ENCODE measurements at regions not wholly inside any gene's neighbourhood (a gene's known extent, or its start where the extent isn't known, plus 50 kb on each side); places are given as distances from the start of the nearest gene placed in this dataset.

DNA sequence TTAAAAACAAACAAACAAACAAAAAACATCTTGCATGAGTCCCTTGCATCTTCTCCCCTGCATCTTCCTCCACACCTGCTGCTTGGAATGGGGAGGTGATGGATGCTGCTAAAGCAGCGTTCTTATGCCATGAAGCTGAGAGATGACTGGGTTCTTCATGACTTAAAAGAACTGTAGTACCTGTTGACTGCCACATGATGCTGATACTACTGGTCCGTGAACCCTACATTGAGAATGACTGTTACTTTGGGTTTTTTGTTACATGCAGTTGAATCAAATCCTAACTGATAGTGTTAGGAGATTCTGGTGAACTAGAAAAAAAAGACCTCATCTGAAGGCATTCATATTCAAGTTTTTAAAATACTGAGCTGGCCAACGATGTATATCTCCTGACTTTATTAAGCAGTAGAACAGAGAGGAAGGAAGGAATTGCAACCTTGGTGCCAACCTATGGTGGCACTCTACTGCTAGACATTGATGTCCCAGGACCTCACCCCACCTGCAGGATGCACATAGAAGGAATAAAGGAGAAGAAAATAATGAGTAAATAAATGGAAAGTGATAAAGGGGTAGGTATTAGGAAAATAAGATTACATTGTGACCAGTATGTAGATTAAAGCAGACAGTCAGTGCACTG, 63.2 kb upstream of the SPAG16 start:
- H3K27ac ChIP-seq: no peak overlapping the region
- 92% methylated on average over 3 of the region's 3 CpGs for WGBS
- no peak for DNase-seq (ENCODE audit: low spot score in 2 of 2)

GRCh38 chr2:213221957-213222356, 62.3 kb upstream of the SPAG16 start:
- no peaks in the 10 kb centered on the region for H3K27me3 ChIP-seq
- WGBS: 57% methylated on average over 2 of the region's 2 CpGs
- H3K9me3 ChIP-seq: no peaks in the 10 kb centered on the region
- no peaks in the 10 kb centered on the region for H3K36me3 ChIP-seq
- DNase-seq (ENCODE audit: low spot score in 2 of 2): no peak
- no peak overlapping the region for H3K4me3 ChIP-seq
- no peak for TF ChIP-seq EP300 (IDR thresholded peaks at IDR 0.05)
- TF ChIP-seq POLR2A (IDR thresholded peaks at IDR 0.05): no peak
- no peak for TF ChIP-seq CTCF (IDR thresholded peaks at IDR 0.05)
- TF ChIP-seq POLR2AphosphoS5 (IDR thresholded peaks at IDR 0.05): no peak
- H3K4me1 ChIP-seq: peaks cover 5% of the 10 kb centered on the region
- H3K27ac ChIP-seq: no peak overlapping the region

More for the DNA sequence above, 63.2 kb upstream of the SPAG16 start:
- H3K4me1 ChIP-seq: peaks cover 7% of the 10 kb centered on the region
- TF ChIP-seq POLR2A (IDR thresholded peaks at IDR 0.05) (no peak), POLR2AphosphoS5 (IDR thresholded peaks at IDR 0.05) (no peak), CTCF (IDR thresholded peaks at IDR 0.05) (no peak), EP300 (IDR thresholded peaks at IDR 0.05) (no peak)
- no peaks in the 10 kb centered on the region for H3K27me3 ChIP-seq
- H3K4me3 ChIP-seq: no peak overlapping the region
- no peaks in the 10 kb centered on the region for H3K9me3 ChIP-seq
- H3K36me3 ChIP-seq: no peaks in the 10 kb centered on the region

DNA sequence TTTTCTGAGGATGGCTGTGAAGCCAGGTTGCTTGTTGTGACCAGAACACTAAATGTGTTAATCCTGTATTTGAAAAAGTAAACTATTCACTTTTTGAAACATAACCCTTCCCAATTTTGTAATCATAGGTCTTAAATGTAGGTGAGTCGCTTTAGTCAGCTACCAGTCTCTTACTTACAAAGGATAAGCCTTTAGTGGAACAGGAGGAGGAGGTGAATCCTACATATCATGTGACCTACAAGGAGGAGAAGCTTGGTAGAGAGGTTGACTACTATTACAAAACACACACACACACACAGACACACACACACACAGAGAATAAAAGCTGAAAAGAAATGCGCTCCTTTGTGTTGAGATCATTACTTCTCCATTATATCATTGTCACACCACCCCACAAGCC, 59.9 kb upstream of the SPAG16 start:
- no peaks in the 10 kb centered on the region for H3K36me3 ChIP-seq
- H3K27me3 ChIP-seq: no peaks in the 10 kb centered on the region
- 94% methylated on average over 2 of the region's 2 CpGs for WGBS
- H3K27ac ChIP-seq: no peak overlapping the region
- H3K4me1 ChIP-seq: no peaks in the 10 kb centered on the region
- no peak for DNase-seq (ENCODE audit: low spot score in 2 of 2)
- TF ChIP-seq POLR2AphosphoS5 (IDR thresholded peaks at IDR 0.05) (no peak), EP300 (IDR thresholded peaks at IDR 0.05) (no peak), POLR2A (IDR thresholded peaks at IDR 0.05) (no peak), CTCF (IDR thresholded peaks at IDR 0.05) (no peak)
- no peaks in the 10 kb centered on the region for H3K9me3 ChIP-seq
- H3K4me3 ChIP-seq: no peak overlapping the region

DNA sequence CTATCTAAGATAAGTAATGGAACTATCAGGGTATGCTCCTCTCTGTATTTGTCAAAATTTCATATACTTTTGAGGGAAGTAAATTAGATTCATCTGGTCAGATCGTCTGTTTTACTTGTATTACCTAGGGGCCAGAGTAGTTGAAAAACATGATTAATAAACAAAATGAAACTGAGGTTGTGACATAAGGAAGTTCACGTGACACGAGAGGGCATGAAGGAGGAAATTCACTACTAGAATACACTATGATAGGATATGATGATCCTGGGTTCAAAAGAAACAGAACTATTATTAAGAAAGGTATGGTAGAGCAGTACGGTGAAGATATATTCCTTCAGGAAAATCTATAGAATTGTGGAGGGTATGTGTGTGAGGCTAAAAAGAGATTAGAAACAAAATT, 58.4 kb upstream of the SPAG16 start:
- TF ChIP-seq EP300 (IDR thresholded peaks at IDR 0.05): no peak
- no peak for TF ChIP-seq POLR2AphosphoS5 (IDR thresholded peaks at IDR 0.05)
- TF ChIP-seq CTCF (IDR thresholded peaks at IDR 0.05): no peak
- no peak for TF ChIP-seq POLR2A (IDR thresholded peaks at IDR 0.05)
- no peak overlapping the region for H3K4me3 ChIP-seq
- H3K27ac ChIP-seq: no peak overlapping the region
- H3K27me3 ChIP-seq: no peaks in the 10 kb centered on the region
- no peaks in the 10 kb centered on the region for H3K9me3 ChIP-seq
- DNase-seq (ENCODE audit: low spot score in 2 of 2): no peak
- H3K36me3 ChIP-seq: no peaks in the 10 kb centered on the region
- WGBS: 67% methylated on average over 4 of the region's 4 CpGs
- no peaks in the 10 kb centered on the region for H3K4me1 ChIP-seq

DNA sequence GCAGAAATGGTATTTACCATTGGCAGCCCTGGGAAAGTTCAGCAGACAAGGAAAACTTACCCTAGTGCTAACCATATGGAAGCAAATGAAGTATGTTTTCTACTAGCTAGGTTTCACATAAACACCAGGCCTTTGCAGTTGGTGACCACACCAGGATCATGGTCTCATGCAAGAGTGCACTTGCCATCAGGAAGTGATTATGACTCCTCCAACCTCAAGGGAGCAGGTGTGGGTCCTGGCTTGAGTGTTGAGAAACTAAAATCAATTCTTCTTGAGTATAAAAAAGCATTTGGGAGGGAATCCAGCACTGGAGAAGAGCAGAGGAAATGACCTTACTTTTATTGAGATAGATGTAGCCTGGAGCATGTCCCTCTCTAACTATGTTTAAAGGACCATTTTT, 56.8 kb upstream of the SPAG16 start:
- no peak overlapping the region for H3K27ac ChIP-seq
- no peak overlapping the region for H3K4me3 ChIP-seq
- H3K36me3 ChIP-seq: no peaks in the 10 kb centered on the region
- H3K9me3 ChIP-seq: no peaks in the 10 kb centered on the region
- TF ChIP-seq CTCF (IDR thresholded peaks at IDR 0.05) (no peak), POLR2AphosphoS5 (IDR thresholded peaks at IDR 0.05) (no peak), EP300 (IDR thresholded peaks at IDR 0.05) (no peak), POLR2A (IDR thresholded peaks at IDR 0.05) (no peak)
- no peaks in the 10 kb centered on the region for H3K4me1 ChIP-seq
- H3K27me3 ChIP-seq: no peaks in the 10 kb centered on the region
- no peak for DNase-seq (ENCODE audit: low spot score in 2 of 2)

Measured in suprapubic skin (tissue), 4 donors.